HCT116 (cell line): ENCODE measurements at regions not wholly inside any gene's neighbourhood (a gene's known extent, or its start where the extent isn't known, plus 50 kb on each side); places are given as distances from the start of the nearest gene placed in this dataset.
A peak's percentile ranks its signal among the peaks of the same experiment; 100 is the strongest.

Source experiments
- ATF3 ChIP-seq: IDR thresholded peaks from 2 replicates; pipeline ENCODE4 v1.6.1; 2012
- CTCF ChIP-seq, 3 experiments: fragments of 200-600 bp in 1 of 3; sonication (generic) in 1 of 3; IDR thresholded peaks in 2 of 3; conservative IDR thresholded peaks in 1 of 3; 2 replicates each; pipeline ENCODE4 v1.5.1; 2012 to 2017; ENCODE audit warnings: low read depth in 2 of 3, low read length in 2 of 3, antibody characterized with exemption in 1 of 3, borderline replicate concordance in 1 of 3, control low read depth in 1 of 3, mild to moderate bottlenecking in 1 of 3, mixed read lengths in 1 of 3, mixed run types in 1 of 3, moderate library complexity in 1 of 3; ENCODE audit not compliant: insufficient read depth in 1 of 3
- EZH2 ChIP-seq: fragments of 200-600 bp; sonication (generic); IDR thresholded peaks from 2 replicates; pipeline ENCODE4 v1.6.1; 2017; ENCODE audit warnings: antibody characterized with exemption, mixed run types
- MAX ChIP-seq: IDR thresholded peaks from 2 replicates; pipeline ENCODE4 v1.6.1; 2012
- POLR2A ChIP-seq: IDR thresholded peaks from 2 replicates; pipeline ENCODE4 v1.7.0; 2011; ENCODE audit warnings: borderline replicate concordance; ENCODE audit not compliant: insufficient read depth, insufficient read length; ENCODE audit errors: extremely low read depth
- POLR2AphosphoS5 ChIP-seq: IDR thresholded peaks from 2 replicates; pipeline ENCODE4 v1.6.1; 2011; ENCODE audit warnings: mild to moderate bottlenecking, low read depth, low read length, moderate library complexity
- SIN3A ChIP-seq: IDR thresholded peaks from 2 replicates; pipeline ENCODE4 v1.6.1; 2012; ENCODE audit warnings: low read depth
- SP1 ChIP-seq: IDR thresholded peaks from 2 replicates; pipeline ENCODE4 v1.6.1; 2012; ENCODE audit warnings: low read depth
- ZFX ChIP-seq: fragments of 450-650 bp; IDR thresholded peaks from 2 replicates; pipeline ENCODE4 v1.6.1; 2017
- ZNF274 ChIP-seq: fragments of 200-500 bp; sonication (Bioruptor generic); IDR thresholded peaks from 2 replicates; pipeline ENCODE4 v1.6.1; 2014; ENCODE audit warnings: mild to moderate bottlenecking, low read depth, low read length, inconsistent platforms

GRCh38 chr4:86482306-86483172, 111.6 kb upstream of the PTPN13 start:
- no peak for TF ChIP-seq ATF3
- no peak for TF ChIP-seq POLR2AphosphoS5
- TF ChIP-seq EZH2, result no peak
- peak in 2 of 3 experiments; percentile 22 to 24; a peak in 2 of 6 replicates for TF ChIP-seq CTCF (IDR thresholded peaks at IDR 0.05 in 2 of 3, conservative IDR thresholded peaks at IDR 0.05 in 1 of 3; ENCODE audit: borderline replicate concordance in 1 of 3, insufficient read depth in 1 of 3, low read depth in 2 of 3, low read length in 2 of 3)
- no peak for TF ChIP-seq MAX
- TF ChIP-seq SIN3A, result no peak
- no peak for TF ChIP-seq ZFX
- TF ChIP-seq POLR2A, result no peak
- no peak for TF ChIP-seq ZNF274
- TF ChIP-seq SP1, result no peak
